SK-N-SH (cell line): ENCODE measurements at regions not wholly inside any gene's neighbourhood (a gene's known extent, or its start where the extent isn't known, plus 50 kb on each side); places are given as distances from the start of the nearest gene placed in this dataset.
A peak's percentile ranks its signal among the peaks of the same experiment; 100 is the strongest.

Source experiments
- CHD2 ChIP-seq: fragments of 150-350 bp; IDR thresholded peaks from 2 replicates; pipeline ENCODE4 v1.6.1; 2018; ENCODE audit warnings: low read length; ENCODE audit not compliant: partially characterized antibody
- CTCF ChIP-seq: fragments of 200-600 bp; sonication (generic); IDR thresholded peaks from 2 replicates; pipeline ENCODE4 v1.6.1; 2017; ENCODE audit warnings: antibody characterized with exemption, mild to moderate bottlenecking, moderate library complexity
- FOXM1 ChIP-seq: IDR thresholded peaks from 2 replicates; pipeline ENCODE4 v1.4.0; 2012; ENCODE audit warnings: low read depth, mild to moderate bottlenecking
- GABPA ChIP-seq: IDR thresholded peaks from 2 replicates; pipeline ENCODE4 v1.4.0; 2012; ENCODE audit warnings: low read depth, mild to moderate bottlenecking
- NRF1 ChIP-seq: IDR thresholded peaks from 2 replicates; pipeline ENCODE4 v1.6.1; 2012; ENCODE audit warnings: low read depth, mild to moderate bottlenecking, low read length
- POLR2AphosphoS5 ChIP-seq: IDR thresholded peaks from 2 replicates; pipeline ENCODE4 v1.6.1; 2012; ENCODE audit warnings: low read depth, low read length
- RAD21 ChIP-seq: IDR thresholded peaks from 2 replicates; pipeline ENCODE4 v1.6.1; 2012; ENCODE audit warnings: mild to moderate bottlenecking, low read length
- TCF12 ChIP-seq: IDR thresholded peaks from 2 replicates; pipeline ENCODE4 v1.4.0; 2012
- USF2 ChIP-seq: fragments of 150-350 bp; IDR thresholded peaks from 2 replicates; pipeline ENCODE4 v1.6.1; 2017; ENCODE audit warnings: antibody characterized with exemption, low read length, low read depth, borderline replicate concordance
- YY1 ChIP-seq: IDR thresholded peaks from 2 replicates; pipeline ENCODE4 v1.4.0; 2012; ENCODE audit warnings: low read depth, mild to moderate bottlenecking
- TF ChIP-seq, protein P1 (sequence below): IDR thresholded peaks from 2 replicates; pipeline ENCODE4 v1.4.0; 2012; ENCODE audit warnings: low read depth, borderline replicate concordance
- TF ChIP-seq, protein P2 (sequence below): IDR thresholded peaks from 2 replicates; pipeline ENCODE4 v1.6.1; 2012; ENCODE audit warnings: mild to moderate bottlenecking, low read depth, low read length, moderate library complexity

GRCh38 chr9:79134654-79135053 lies 437.1 kb upstream of the TLE4 start:
- TF ChIP-seq CTCF (peak; percentile 38), USF2 (no peak), RAD21 (no peak), TCF12 (no peak), GABPA (no peak), FOXM1 (no peak), YY1 (no peak), NRF1 (no peak), POLR2AphosphoS5 (no peak), CHD2 (no peak)
- TF ChIP-seq, protein P1, sequence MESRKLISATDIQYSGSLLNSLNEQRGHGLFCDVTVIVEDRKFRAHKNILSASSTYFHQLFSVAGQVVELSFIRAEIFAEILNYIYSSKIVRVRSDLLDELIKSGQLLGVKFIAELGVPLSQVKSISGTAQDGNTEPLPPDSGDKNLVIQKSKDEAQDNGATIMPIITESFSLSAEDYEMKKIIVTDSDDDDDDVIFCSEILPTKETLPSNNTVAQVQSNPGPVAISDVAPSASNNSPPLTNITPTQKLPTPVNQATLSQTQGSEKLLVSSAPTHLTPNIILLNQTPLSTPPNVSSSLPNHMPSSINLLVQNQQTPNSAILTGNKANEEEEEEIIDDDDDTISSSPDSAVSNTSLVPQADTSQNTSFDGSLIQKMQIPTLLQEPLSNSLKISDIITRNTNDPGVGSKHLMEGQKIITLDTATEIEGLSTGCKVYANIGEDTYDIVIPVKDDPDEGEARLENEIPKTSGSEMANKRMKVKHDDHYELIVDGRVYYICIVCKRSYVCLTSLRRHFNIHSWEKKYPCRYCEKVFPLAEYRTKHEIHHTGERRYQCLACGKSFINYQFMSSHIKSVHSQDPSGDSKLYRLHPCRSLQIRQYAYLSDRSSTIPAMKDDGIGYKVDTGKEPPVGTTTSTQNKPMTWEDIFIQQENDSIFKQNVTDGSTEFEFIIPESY, result no peak
- TF ChIP-seq, protein P2, sequence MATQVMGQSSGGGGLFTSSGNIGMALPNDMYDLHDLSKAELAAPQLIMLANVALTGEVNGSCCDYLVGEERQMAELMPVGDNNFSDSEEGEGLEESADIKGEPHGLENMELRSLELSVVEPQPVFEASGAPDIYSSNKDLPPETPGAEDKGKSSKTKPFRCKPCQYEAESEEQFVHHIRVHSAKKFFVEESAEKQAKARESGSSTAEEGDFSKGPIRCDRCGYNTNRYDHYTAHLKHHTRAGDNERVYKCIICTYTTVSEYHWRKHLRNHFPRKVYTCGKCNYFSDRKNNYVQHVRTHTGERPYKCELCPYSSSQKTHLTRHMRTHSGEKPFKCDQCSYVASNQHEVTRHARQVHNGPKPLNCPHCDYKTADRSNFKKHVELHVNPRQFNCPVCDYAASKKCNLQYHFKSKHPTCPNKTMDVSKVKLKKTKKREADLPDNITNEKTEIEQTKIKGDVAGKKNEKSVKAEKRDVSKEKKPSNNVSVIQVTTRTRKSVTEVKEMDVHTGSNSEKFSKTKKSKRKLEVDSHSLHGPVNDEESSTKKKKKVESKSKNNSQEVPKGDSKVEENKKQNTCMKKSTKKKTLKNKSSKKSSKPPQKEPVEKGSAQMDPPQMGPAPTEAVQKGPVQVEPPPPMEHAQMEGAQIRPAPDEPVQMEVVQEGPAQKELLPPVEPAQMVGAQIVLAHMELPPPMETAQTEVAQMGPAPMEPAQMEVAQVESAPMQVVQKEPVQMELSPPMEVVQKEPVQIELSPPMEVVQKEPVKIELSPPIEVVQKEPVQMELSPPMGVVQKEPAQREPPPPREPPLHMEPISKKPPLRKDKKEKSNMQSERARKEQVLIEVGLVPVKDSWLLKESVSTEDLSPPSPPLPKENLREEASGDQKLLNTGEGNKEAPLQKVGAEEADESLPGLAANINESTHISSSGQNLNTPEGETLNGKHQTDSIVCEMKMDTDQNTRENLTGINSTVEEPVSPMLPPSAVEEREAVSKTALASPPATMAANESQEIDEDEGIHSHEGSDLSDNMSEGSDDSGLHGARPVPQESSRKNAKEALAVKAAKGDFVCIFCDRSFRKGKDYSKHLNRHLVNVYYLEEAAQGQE, result no peak
